ENCODE measurements at regions not wholly inside any gene's neighbourhood (a gene's known extent, or its start where the extent isn't known, plus 50 kb on each side); places are given as distances from the start of the nearest gene placed in this dataset.
A peak's percentile ranks its signal among the peaks of the same experiment; 100 is the strongest.

DNA sequence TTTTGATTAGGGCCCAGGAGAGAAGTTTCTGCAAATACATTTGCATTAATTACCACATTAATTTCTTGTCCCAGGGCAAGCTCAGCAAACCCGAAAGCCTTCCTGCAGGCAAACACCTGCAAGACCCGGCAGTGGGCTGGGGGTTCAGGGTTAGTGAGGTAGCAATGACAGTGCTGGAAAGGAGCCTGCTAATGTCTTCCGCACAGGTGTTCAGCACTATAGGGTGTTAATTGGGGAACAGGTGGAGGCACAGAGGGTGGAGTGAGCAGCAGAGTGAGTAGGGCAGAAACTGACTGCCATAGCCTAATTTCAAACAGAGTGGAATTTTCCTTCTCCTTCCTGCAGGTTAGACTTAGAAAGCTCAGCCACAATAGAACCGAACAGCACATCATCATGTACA lies 50.9 kb upstream of the UBASH3B start:
- Histone ChIP-seq H3K4me3 (no peak overlapping the region), H3K9me3 (no peaks in the 10 kb centered on the region), H3K36me3 (no peaks in the 10 kb centered on the region), H3K4me1 (no peaks in the 10 kb centered on the region), H3K27me3 (no peaks in the 10 kb centered on the region), H3K27ac (no peak overlapping the region)
- FAIRE-seq: no peak
- 84 to 87% methylated on average over 4 of the region's 4 CpGs for WGBS, 2 donors
- TF ChIP-seq, protein P1, sequence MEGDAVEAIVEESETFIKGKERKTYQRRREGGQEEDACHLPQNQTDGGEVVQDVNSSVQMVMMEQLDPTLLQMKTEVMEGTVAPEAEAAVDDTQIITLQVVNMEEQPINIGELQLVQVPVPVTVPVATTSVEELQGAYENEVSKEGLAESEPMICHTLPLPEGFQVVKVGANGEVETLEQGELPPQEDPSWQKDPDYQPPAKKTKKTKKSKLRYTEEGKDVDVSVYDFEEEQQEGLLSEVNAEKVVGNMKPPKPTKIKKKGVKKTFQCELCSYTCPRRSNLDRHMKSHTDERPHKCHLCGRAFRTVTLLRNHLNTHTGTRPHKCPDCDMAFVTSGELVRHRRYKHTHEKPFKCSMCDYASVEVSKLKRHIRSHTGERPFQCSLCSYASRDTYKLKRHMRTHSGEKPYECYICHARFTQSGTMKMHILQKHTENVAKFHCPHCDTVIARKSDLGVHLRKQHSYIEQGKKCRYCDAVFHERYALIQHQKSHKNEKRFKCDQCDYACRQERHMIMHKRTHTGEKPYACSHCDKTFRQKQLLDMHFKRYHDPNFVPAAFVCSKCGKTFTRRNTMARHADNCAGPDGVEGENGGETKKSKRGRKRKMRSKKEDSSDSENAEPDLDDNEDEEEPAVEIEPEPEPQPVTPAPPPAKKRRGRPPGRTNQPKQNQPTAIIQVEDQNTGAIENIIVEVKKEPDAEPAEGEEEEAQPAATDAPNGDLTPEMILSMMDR (IDR thresholded peaks at IDR 0.05): no peak
- no peak for ATAC-seq
- DNase-seq: no peak
- intact Hi-C loops (cut with DNase I): no loop called here

DNA sequence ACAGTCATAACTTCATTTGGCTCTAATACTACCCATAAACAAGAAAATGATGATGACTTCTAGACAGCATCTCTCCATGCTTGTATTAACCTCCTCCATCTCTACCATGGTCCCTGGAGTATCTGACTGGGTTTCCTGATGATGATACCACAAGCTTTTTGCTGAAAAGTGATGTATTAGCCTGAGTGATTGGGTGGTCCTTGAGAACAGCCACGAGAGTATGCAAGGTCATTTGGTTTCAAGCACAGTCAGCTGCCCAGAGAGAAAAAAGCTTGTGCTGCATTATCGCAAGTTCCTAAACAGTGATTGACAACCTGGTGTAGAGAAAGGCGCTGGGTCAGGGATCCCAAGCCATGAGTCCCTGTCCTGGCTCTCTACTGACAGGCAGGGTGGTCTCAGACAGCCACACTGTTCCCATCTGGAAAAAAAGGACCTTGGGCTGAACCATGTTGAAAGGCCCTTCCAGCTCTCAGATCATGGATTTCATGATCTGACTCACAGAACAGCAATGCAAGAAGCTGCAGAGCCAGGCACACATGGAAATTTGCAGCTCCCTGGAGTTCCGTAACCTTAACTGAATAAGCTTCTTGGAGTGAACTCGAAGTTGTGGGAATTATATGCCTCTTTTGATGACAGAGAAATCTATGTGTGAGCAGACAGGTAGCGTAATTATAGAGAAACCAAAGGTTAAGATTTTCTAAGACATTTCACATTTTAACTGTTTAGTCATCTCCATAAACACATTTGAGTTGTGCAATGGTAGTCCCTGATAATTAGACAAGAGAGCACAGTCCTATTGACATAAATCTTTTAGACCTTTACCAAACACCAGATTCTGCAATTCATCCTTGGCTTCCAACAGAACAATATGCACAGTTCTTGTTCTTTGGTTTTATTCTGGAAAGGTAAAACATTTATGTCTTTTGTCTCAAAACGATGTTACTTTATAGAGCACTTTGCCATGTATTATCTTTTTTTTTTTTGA lies 54.1 kb upstream of the UBASH3B start:
- no peaks in the 10 kb centered on the region for H3K27me3 ChIP-seq
- H3K36me3 ChIP-seq: no peaks in the 10 kb centered on the region
- no peak overlapping the region for H3K27ac ChIP-seq
- ATAC-seq: peak in 1 of 4 donors; percentile 42
- H3K9me3 ChIP-seq: no peaks in the 10 kb centered on the region
- intact Hi-C loops (cut with DNase I): no loop called here
- H3K4me1 ChIP-seq: no peaks in the 10 kb centered on the region
- TF ChIP-seq, protein P1 (IDR thresholded peaks at IDR 0.05): no peak
- no peak for DNase-seq
- 63 to 71% methylated on average over 7 of the region's 7 CpGs for WGBS, 2 donors
- no peak for FAIRE-seq
- no peak overlapping the region for H3K4me3 ChIP-seq

DNA sequence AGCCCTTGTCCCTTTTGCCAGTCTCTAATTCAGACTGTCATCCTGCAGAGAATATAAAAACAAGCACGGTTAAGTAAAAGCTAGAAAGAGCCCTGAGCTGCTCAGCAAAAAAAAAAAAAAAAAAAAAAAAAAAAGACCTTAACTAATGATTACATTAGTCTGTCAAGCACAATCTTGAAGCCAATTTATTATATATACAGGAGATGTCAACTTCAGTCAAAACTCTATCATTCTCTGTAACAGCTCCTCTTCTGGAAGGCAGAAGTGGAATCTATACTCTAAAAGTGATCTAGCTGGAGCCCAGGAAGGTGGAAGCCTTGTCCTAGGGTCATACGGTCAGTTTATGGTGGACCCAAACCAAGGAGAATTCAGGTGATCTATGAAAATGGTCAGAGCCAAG lies 55.2 kb upstream of the UBASH3B start:
- FAIRE-seq (no peak), ATAC-seq (no peak), DNase-seq (no peak)
- TF ChIP-seq, protein P1 (IDR thresholded peaks at IDR 0.05): no peak
- WGBS, 2 donors: 85 to 89% methylated on average over 2 of the region's 2 CpGs
- H3K9me3 ChIP-seq: no peaks in the 10 kb centered on the region
- intact Hi-C loops (cut with DNase I): no loop called here
- no peaks in the 10 kb centered on the region for H3K4me1 ChIP-seq
- no peak overlapping the region for H3K27ac ChIP-seq
- H3K27me3 ChIP-seq: no peaks in the 10 kb centered on the region
- no peak overlapping the region for H3K4me3 ChIP-seq
- H3K36me3 ChIP-seq: no peaks in the 10 kb centered on the region

DNA sequence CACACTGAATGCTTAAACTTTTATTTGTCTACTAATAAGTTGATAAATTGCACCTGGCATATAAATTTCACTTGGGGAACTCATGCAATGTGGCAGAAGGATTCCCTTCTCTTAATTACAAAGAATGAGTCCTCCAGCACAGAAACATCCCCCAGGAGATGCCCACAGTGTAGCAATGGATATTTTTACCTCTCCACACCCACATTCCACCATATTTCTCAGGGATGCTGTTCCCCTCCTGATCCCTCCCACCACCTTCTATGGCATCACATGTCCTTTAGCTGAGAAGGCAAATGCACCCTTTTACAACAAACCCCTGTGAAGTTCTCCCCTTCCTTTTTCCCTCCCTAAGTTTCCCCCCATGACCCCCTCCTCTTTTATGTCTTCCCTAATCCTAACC lies 56.1 kb upstream of the UBASH3B start:
- intact Hi-C loops (cut with DNase I): no loop called here
- TF ChIP-seq, protein P1 (IDR thresholded peaks at IDR 0.05): no peak
- Histone ChIP-seq H3K9me3 (no peaks in the 10 kb centered on the region), H3K27me3 (no peaks in the 10 kb centered on the region), H3K36me3 (no peaks in the 10 kb centered on the region), H3K4me3 (no peak overlapping the region), H3K27ac (no peak overlapping the region), H3K4me1 (no peaks in the 10 kb centered on the region)
- no peak for FAIRE-seq
- no peak for DNase-seq
- ATAC-seq: no peak

- Histone ChIP-seq H3K4me3 (no peak overlapping the region), H3K4me1 (no peaks in the 10 kb centered on the region), H3K9me3 (no peaks in the 10 kb centered on the region), H3K27ac (no peak overlapping the region), H3K36me3 (no peaks in the 10 kb centered on the region), H3K27me3 (no peaks in the 10 kb centered on the region)
- TF ChIP-seq, protein P1 (IDR thresholded peaks at IDR 0.05): no peak
- DNase-seq: no peak
- ATAC-seq: peak in 1 of 4 donors; percentile 48
- no peak for FAIRE-seq
- 97% methylated on average over 3 of the region's 3 CpGs for WGBS, 2 donors
- intact Hi-C loops (cut with DNase I): no loop called here
Measured at GRCh38 chr11:122598971-122599370, 56.6 kb upstream of the UBASH3B start.
